ENCODE measurements at regions not wholly inside any gene's neighbourhood (a gene's known extent, or its start where the extent isn't known, plus 50 kb on each side); places are given as distances from the start of the nearest gene placed in this dataset.
"Not testable (repeated sequence)": the region's sequence is repeated elsewhere in the genome, so short reads cannot be mapped to it uniquely, and the experiment has no call there.

DNA sequence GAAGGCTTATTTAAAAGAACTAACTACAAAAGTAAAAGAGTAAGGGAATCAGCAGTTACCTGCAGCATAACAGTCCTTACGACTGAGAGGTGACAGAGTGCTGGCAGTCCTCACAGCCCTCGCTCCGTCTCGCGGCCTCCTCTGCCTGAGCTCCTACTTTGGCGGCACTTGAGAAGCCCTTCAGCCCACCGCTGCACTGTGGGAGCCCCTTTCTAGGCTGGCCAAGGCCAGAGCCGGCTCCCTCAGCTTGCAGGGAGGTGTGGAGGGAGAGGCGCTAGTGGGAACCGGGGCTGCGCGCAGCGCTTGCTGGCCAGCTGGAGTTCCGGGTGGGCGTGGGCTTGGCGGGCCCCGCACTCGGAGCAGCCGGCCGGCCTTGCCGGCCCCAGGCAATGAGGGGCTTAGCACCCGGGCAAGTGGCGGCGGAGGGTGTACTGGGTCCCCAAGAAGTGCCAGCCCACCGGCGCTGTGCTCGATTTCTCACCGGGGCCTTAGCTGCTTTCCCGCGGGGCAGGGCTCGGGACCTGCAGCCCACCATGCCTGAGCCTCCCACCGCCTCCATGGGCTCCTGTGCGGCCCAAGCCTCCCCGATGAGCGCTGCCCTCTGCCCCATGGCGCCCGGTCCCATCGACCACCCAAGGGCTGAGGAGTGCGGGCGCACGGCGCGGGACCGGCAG is 285.7 kb upstream of the MAGI2 start:
- H3K4me1 ChIP-seq (replicated peaks in 1 of 2); ATAC-seq (replicated peaks in 6 of 8); H3K4me3 ChIP-seq; H3K27ac ChIP-seq: not testable (repeated sequence)
- WGBS, 10 experiments = 80 to 100% (median 95%) methylated on average over 1 to 8 of the region's 44 CpGs; no CpG with 5 or more reads in 5 of the 10 experiments
- in situ Hi-C loops (cut with MboI; ENCODE audit: low pct_unique_long_range_greater_than_20kb in 2 of 9, low sequenced_read_pairs in 9 of 9, unreplicated experiment in 9 of 9) = loop anchor here in 1 of 9 experiments (25.0 kb wide), 1 partner anchor 452 kb away; no protein-coding TSS in a partner anchor

DNA sequence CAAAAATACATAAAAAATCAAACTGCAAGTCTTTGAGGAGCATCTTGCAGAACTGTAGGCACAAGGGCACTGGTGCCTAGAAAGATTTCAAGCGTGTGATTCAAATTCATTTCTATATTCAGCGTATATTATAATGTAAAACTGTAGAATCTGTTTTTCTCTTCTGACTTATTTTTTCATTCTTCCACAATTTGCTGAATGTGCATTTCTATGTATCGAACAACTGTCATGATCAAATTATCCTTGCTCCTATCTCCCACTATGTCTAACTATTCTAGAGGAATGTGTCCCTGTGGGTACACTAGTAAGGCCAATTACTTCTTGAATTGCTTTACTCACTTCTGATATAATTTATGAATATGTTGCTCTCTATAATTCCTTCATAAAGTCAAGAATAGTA is 283.0 kb upstream of the MAGI2 start:
- WGBS, 10 experiments = 13 to 100% (median 90%) methylated on average over 1 to 3 of the region's 3 CpGs; no CpG with 5 or more reads in 1 of the 10 experiments
- H3K27ac ChIP-seq = no peak overlapping the region
- in situ Hi-C loops (cut with MboI; ENCODE audit: low pct_unique_long_range_greater_than_20kb in 2 of 9, low sequenced_read_pairs in 9 of 9, unreplicated experiment in 9 of 9) = loop anchor here in 1 of 9 experiments (25.0 kb wide), 1 partner anchor 449 kb away; no protein-coding TSS in a partner anchor
- no peak for ATAC-seq (replicated peaks in 6 of 8)
- peaks cover 0 to 4% of the 10 kb centered on the region in 2 donors for H3K4me1 ChIP-seq (replicated peaks in 1 of 2)
- H3K4me3 ChIP-seq = no peak overlapping the region

DNA sequence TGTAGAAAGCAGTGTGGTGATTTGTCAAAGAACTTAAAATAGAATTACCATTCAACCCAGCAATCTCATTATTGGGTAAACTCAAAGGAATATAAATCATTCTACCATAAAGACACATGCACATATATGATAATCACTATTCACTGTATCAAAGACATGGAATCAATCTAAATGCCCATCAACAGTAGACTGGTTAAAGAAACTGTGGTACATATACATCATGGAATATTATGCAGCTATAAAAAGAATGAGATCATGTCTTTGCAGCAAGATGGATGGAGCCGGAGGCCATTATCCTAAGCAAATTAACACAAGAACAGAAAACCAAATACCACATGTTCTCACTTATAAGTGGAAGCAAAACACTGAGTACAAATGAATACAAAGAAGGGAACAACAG is 281.5 kb upstream of the MAGI2 start:
- in situ Hi-C loops (cut with MboI; ENCODE audit: low pct_unique_long_range_greater_than_20kb in 2 of 9, low sequenced_read_pairs in 9 of 9, unreplicated experiment in 9 of 9) = loop anchor here in 1 of 9 experiments (25.0 kb wide), 1 partner anchor 448 kb away; no protein-coding TSS in a partner anchor
- WGBS, 10 experiments = 23 to 100% (median 95%) methylated on average over 1 of the region's 1 CpG; no CpG with 5 or more reads in 2 of the 10 experiments
- Histone ChIP-seq H3K4me1 (replicated peaks in 1 of 2) (peaks cover 0 to 4% of the 10 kb centered on the region in 2 donors), H3K4me3 (no peak overlapping the region), H3K27ac (no peak overlapping the region)
- no peak for ATAC-seq (replicated peaks in 6 of 8)

DNA sequence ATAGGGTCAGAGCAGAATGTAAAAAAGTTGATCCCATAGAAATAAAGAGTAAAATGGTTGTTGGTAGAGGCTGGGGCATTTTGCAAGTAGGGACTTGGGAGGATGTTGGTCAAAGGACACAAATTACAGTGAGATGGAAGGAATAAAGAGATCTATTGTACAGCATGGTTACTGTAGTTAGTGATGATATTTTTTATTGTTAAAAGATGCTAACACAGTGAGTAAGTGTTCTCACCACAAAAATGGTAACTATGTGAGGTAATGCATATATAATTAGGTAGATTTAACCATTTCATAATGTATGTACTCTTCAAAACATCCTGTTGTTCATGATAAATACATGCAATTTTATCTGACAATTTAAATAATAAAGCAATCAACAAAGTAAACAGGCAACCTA is 280.7 kb upstream of the MAGI2 start:
- Histone ChIP-seq H3K4me1 (replicated peaks in 1 of 2) (peaks cover 0 to 4% of the 10 kb centered on the region in 2 donors), H3K4me3 (no peak overlapping the region), H3K27ac (no peak overlapping the region)
- in situ Hi-C loops (cut with MboI; ENCODE audit: low pct_unique_long_range_greater_than_20kb in 2 of 9, low sequenced_read_pairs in 9 of 9, unreplicated experiment in 9 of 9) = loop anchor here in 1 of 9 experiments (25.0 kb wide), 1 partner anchor 447 kb away; no protein-coding TSS in a partner anchor
- ATAC-seq (replicated peaks in 6 of 8) = no peak

DNA sequence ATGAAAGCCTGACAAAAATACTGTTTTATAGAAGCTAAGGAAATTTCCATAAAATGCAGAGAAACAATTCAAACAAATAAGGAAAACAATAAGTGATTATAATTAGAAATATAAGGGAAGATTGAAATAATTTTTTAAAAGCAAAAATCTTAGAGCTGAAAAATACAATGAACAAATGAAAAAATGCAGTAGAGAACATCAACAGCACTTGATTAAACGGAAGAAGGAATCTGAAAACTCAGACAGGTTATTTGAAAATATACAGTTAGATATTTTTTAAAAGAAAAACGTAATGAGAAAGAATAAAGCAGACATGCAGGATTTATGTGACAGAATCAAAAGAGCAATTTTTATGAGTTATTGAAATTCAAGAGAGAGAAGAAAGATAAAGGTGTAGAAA is 279.1 kb upstream of the MAGI2 start:
- WGBS, 10 experiments = 3 to 67% (median 60%) methylated on average over 1 to 2 of the region's 2 CpGs
- in situ Hi-C loops (cut with MboI; ENCODE audit: low pct_unique_long_range_greater_than_20kb in 2 of 9, low sequenced_read_pairs in 9 of 9, unreplicated experiment in 9 of 9) = loop anchor here in 1 of 9 experiments (25.0 kb wide), 1 partner anchor 445 kb away; no protein-coding TSS in a partner anchor
- H3K4me1 ChIP-seq (replicated peaks in 1 of 2) = peaks cover 0 to under 1% of the 10 kb centered on the region in 2 donors

DNA sequence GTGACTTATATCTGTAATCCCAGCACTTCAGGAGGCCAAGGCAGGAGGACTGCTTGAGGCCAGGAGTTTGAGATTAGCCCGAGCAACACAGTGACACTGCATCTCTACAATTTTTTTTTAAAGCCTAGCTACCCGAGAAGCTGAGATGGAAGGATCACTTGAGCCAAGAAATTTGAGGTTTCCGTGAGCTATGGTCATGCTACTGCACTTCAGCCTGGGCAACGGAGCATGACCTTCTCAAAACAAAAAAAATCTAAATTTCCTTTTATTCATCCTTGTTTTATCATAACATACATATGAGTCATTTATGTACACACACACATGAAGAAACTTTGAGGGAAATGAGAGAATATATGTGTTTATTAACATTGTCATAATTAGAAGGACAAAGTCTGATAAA is 277.5 kb upstream of the MAGI2 start:
- Histone ChIP-seq H3K27ac (no peak overlapping the region), H3K4me3 (no peak overlapping the region), H3K4me1 (replicated peaks in 1 of 2) (no peaks in the 10 kb centered on the region)
- WGBS, 10 experiments = 21 to 100% (median 80%) methylated on average over 1 to 4 of the region's 4 CpGs; no CpG with 5 or more reads in 2 of the 10 experiments
- in situ Hi-C loops (cut with MboI; ENCODE audit: low pct_unique_long_range_greater_than_20kb in 2 of 9, low sequenced_read_pairs in 9 of 9, unreplicated experiment in 9 of 9) = loop anchor here in 1 of 9 experiments (25.0 kb wide), 1 partner anchor 444 kb away; no protein-coding TSS in a partner anchor
- ATAC-seq (replicated peaks in 6 of 8) = no peak

More for the DNA sequence above, 279.1 kb upstream of the MAGI2 start:
- no peak overlapping the region for H3K4me3 ChIP-seq
- H3K27ac ChIP-seq = no peak overlapping the region
- no peak for ATAC-seq (replicated peaks in 6 of 8)

DNA sequence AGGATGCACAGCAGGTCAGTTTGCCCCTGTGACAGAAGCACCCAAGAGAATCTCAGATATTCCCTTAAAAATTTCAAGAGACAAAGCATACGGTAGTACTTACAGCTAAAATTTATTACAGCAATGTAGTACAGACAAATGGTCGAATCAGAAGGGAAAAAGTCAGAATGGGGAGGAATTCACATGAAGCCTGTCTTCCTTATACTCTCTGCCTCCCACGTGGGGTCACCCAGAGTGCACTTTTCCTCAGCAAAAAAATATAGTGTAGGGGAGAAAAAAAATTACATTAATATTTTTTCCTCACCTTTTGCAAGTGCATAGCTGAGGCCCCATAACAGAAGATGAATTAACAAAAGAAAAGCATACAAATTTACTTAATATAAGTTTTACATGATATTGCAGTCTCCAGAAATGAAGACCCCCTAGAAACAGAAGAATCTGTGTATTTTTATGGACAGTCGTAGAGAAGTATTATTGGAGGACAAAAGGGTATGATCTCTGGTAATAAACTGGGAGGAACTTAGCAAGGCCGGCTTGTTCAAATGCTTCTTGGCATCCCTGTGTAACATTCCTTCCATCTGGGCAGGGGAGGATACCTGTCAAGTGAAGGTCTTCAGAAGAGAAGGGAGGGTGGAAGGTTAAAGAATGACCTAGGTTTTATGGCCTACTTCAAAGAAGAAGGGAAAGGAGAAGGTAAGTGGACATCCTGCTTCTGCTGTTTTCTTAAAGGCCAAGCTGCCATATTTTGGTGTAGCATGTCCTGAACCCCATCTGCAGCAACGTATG is 270.6 kb upstream of the MAGI2 start:
- H3K4me1 ChIP-seq (replicated peaks in 1 of 2) = peaks cover 5 to 8% of the 10 kb centered on the region in 2 donors
- ATAC-seq (replicated peaks in 6 of 8) = no peak
- in situ Hi-C loops (cut with MboI; ENCODE audit: low pct_unique_long_range_greater_than_20kb in 2 of 9, low sequenced_read_pairs in 9 of 9, unreplicated experiment in 9 of 9) = no loop called here

DNA sequence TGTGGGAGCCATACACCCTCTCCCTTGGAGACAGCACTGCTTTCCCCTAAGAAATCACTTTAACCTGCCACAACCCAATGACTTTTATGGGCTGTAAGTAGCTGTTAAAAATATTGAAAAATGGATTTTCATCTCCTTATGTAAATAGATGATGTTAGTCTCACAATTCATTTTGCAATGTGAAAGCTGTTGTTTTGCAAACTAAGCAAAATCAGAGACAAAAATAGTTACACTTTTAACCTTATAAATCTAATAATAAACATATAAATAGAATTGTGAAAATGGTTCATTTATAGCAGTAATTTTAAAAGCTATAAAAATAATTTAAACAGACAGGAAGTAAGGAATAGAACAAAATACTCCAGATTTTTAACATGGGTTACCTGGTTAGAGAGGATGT is 268.8 kb upstream of the MAGI2 start:
- Histone ChIP-seq H3K4me1 (replicated peaks in 1 of 2) (peaks cover 5 to 8% of the 10 kb centered on the region in 2 donors), H3K4me3 (no peak overlapping the region), H3K27ac (no peak overlapping the region)
- ATAC-seq (replicated peaks in 6 of 8) = no peak
- in situ Hi-C loops (cut with MboI; ENCODE audit: low pct_unique_long_range_greater_than_20kb in 2 of 9, low sequenced_read_pairs in 9 of 9, unreplicated experiment in 9 of 9) = no loop called here

More for the DNA sequence above, 270.6 kb upstream of the MAGI2 start:
- no peak overlapping the region for H3K27ac ChIP-seq
- WGBS, 10 experiments = 0 to 74% (median 53%) methylated on average over 2 to 6 of the region's 6 CpGs
- no peak overlapping the region for H3K4me3 ChIP-seq

DNA sequence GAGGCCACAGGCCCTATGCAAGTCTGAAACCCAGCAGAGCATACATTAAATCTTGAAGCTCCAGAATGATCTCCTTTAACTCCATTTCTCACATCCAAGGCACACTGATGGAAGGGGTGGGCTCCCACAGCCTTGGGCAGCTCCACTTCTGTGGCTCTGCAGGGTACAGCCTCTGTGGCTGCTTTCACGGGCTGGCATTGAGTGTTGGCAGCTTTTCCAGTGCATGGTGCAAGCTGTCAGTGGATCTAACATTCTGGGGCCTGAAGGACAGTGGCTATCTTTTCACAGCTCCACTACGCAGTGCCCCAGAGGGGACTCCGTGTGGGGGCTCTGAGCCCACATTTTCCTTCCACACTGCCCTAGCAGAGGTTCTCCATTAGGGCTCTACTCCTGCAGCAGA is 265.7 kb upstream of the MAGI2 start:
- 80 to 100% (median 84%) methylated on average over 1 to 2 of the region's 3 CpGs; no CpG with 5 or more reads in 6 of the 10 experiments for WGBS, 10 experiments
- Histone ChIP-seq H3K27ac (no peak overlapping the region), H3K4me1 (replicated peaks in 1 of 2) (peaks cover under 1 to 7% of the 10 kb centered on the region in 2 donors), H3K4me3 (no peak overlapping the region)
- in situ Hi-C loops (cut with MboI; ENCODE audit: low pct_unique_long_range_greater_than_20kb in 2 of 9, low sequenced_read_pairs in 9 of 9, unreplicated experiment in 9 of 9) = no loop called here
- ATAC-seq (replicated peaks in 6 of 8) = no peak

DNA sequence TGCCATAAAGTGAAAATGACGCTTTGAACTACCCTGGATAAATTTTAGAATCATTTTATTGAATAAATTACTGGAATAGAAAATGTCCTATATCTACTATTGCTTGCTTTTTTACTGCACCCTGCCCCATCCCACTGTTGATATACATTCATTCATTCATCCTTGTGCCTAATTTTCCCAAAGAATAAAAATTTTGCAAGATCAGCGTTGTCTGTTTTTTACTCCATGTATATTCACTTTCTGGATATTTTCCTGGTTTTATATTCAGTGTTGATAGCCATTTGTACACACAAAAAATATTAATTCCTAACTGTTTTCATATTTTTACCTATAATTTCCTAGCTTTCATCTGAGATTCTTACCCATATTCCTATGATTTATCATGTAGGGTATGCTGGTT is 262.9 kb upstream of the MAGI2 start:
- ATAC-seq (replicated peaks in 6 of 8) = no peak
- H3K4me1 ChIP-seq (replicated peaks in 1 of 2) = no peaks in the 10 kb centered on the region
- no peak overlapping the region for H3K27ac ChIP-seq
- 15 to 100% (median 87%) methylated on average over 1 to 2 of the region's 2 CpGs for WGBS, 10 experiments
- in situ Hi-C loops (cut with MboI; ENCODE audit: low pct_unique_long_range_greater_than_20kb in 2 of 9, low sequenced_read_pairs in 9 of 9, unreplicated experiment in 9 of 9) = no loop called here
- H3K4me3 ChIP-seq = no peak overlapping the region

DNA sequence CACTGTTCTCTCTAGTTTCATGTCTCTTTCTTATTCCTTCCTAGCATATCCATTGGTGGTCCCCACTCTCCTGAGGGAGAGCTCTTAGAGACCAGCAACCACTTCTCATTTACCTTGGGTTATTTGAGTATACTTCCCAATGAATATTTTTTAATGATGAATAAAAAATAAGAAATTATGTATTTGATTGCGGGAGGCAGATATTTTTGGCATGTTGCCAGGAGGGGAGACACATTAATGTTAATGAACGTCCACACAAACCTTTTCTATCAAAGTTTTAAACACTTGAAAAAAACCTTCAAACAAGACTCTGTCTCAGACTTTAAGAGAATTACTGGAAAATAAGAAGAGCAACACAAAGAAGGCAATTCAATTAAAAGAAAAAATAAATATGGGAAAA is 260.6 kb upstream of the MAGI2 start:
- no peak overlapping the region for H3K27ac ChIP-seq
- H3K4me3 ChIP-seq = no peak overlapping the region
- no peaks in the 10 kb centered on the region for H3K4me1 ChIP-seq (replicated peaks in 1 of 2)
- in situ Hi-C loops (cut with MboI; ENCODE audit: low pct_unique_long_range_greater_than_20kb in 2 of 9, low sequenced_read_pairs in 9 of 9, unreplicated experiment in 9 of 9) = no loop called here
- ATAC-seq (replicated peaks in 6 of 8) = no peak
- WGBS, 10 experiments = 38 to 95% (median 83%) methylated on average over 1 to 2 of the region's 2 CpGs; no CpG with 5 or more reads in 1 of the 10 experiments

DNA sequence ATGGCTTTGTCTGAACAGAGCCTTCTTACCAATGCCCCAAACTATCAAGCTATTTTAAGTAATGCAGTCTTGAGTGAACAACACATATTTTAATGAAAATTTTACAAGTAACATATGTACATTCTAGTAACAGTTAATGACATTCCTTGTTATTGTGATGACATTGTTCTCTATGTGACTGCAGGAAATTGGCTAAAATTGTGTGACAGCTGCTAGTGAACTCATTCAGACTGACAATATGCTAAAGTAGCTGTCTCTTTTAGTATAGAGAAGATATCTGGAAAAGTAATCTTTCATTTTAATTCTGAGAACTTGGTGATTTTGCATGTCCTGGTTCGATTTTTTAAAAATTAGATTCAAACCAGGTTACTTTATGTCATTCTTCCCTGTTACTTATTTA is 259.8 kb upstream of the MAGI2 start:
- in situ Hi-C loops (cut with MboI; ENCODE audit: low pct_unique_long_range_greater_than_20kb in 2 of 9, low sequenced_read_pairs in 9 of 9, unreplicated experiment in 9 of 9) = no loop called here
- H3K4me3 ChIP-seq = no peak overlapping the region
- H3K27ac ChIP-seq = no peak overlapping the region
- 0 to 60% (median 17%) methylated on average over 1 of the region's 1 CpG; no CpG with 5 or more reads in 2 of the 10 experiments for WGBS, 10 experiments
- no peak for ATAC-seq (replicated peaks in 6 of 8)
- no peaks in the 10 kb centered on the region for H3K4me1 ChIP-seq (replicated peaks in 1 of 2)

DNA sequence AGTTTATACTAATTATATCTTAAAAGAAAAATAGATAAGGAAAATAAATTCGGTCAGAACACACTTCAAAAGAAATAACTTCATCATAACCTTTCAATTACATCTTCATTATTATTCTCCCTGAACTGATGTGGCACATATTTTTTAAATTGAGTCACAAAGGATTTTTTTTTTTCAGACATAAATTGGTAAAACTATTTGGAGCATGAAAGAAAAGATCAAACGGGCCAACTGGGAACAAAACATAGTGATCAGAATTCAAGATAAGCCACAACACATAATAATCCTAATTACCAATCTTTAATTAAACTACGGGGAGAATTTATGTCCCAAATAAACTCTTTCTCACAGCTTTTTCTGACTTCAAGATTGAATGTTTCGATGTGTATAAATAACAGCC is 258.2 kb upstream of the MAGI2 start:
- 6 to 100% (median 77%) methylated on average over 2 to 4 of the region's 4 CpGs for WGBS, 10 experiments
- Histone ChIP-seq H3K4me3 (no peak overlapping the region), H3K27ac (no peak overlapping the region), H3K4me1 (replicated peaks in 1 of 2) (no peaks in the 10 kb centered on the region)
- no peak for ATAC-seq (replicated peaks in 6 of 8)
- in situ Hi-C loops (cut with MboI; ENCODE audit: low pct_unique_long_range_greater_than_20kb in 2 of 9, low sequenced_read_pairs in 9 of 9, unreplicated experiment in 9 of 9) = no loop called here

Measured in motor neuron (in vitro differentiated cells).